AG10803 (cell line): ENCODE measurements at regions not wholly inside any gene's neighbourhood (a gene's known extent, or its start where the extent isn't known, plus 50 kb on each side); places are given as distances from the start of the nearest gene placed in this dataset.

Experiments used
- DNase-seq: peaks from one replicate; pipeline ENCODE4 v3.0.0; 2010; ENCODE audit warnings: low read depth
- H3K4me3 ChIP-seq: 2 replicates; pipeline ENCODE4 v1.5.1; 2011; ENCODE audit warnings: mild to moderate bottlenecking, low read length, control low read depth
- TF ChIP-seq, protein P1 (sequence below): conservative IDR thresholded peaks from 2 replicates; pipeline ENCODE4 v1.5.1; 2011; ENCODE audit warnings: mild to moderate bottlenecking, low read length, control low read depth, inconsistent platforms

DNA sequence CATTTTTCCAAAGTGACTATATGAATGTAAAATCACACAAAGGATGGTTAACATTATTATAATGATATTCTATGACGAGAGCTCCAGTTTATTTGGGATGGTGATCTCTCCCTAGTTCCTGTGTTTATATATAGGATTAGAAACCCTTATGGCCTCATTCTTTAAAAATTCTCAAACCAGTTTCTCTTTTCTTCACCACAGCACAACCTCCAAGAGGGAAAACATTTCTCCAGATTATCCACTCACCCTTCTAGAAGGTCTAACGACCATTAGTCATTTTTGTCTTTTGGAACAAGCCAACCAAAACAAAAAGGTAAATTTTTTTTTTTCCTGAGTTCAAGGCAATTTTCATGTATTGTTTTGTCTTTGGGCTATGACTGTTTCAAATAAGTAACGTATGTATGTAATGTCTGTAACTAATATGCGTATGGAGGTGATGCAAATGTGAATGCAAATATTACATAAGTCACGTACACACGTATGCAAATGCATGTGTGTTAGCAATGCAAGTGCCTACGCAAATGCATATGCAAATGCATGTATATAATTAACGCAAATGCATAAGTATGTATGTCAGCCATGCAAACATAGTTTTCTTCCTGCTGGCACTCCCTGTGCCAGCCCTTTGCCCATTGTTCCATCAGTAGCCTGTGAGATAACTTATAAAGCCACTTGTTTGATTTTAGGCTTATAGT is 72.5 kb upstream of the MORC3 start:
- DNase-seq, result no peak
- H3K4me3 ChIP-seq, result no peak overlapping the region
- TF ChIP-seq, protein P1, sequence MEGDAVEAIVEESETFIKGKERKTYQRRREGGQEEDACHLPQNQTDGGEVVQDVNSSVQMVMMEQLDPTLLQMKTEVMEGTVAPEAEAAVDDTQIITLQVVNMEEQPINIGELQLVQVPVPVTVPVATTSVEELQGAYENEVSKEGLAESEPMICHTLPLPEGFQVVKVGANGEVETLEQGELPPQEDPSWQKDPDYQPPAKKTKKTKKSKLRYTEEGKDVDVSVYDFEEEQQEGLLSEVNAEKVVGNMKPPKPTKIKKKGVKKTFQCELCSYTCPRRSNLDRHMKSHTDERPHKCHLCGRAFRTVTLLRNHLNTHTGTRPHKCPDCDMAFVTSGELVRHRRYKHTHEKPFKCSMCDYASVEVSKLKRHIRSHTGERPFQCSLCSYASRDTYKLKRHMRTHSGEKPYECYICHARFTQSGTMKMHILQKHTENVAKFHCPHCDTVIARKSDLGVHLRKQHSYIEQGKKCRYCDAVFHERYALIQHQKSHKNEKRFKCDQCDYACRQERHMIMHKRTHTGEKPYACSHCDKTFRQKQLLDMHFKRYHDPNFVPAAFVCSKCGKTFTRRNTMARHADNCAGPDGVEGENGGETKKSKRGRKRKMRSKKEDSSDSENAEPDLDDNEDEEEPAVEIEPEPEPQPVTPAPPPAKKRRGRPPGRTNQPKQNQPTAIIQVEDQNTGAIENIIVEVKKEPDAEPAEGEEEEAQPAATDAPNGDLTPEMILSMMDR, result no peak

DNA sequence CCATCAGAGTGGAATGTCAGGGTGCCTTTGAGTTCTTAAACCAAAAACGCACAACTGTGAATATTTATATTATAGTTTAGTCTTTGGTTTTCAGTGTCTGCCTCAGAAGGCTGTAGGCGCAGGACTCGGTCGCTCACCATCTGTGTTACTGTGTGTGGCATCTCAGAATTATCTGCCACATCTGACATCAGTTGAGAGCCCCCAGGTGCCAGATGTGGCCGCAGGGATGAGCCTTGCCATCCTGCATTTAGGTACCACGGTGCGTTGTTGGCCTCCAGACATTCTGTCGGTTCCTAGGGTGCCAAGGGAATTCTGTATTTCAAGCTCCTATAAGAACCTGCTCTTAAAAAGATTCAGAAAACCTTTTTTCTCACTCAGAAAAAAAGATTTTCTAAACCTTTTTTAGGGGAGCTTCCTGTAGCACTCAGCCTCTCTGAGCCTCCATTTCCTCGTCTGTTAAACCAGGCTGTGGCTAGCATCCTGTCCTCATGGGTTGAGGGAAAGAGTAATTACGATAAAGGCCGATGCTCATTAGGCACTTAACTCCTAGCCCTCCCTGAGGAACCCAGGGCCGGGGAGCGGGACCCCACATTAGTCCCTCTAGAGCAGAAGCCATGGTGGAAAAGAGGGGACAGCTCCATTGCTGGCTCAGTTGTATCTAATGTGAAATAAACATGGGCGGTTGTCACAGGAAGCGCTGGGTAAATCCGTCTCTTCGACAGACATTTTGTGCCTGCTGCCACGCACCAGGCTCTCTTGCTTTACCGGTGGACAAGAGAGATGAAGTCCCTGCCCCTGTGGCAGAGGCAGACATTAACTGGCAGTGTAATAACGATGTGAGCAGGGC is 70.2 kb upstream of the MORC3 start:
- no peak overlapping the region for H3K4me3 ChIP-seq
- TF ChIP-seq, protein P1, result no peak
- no peak for DNase-seq

DNA sequence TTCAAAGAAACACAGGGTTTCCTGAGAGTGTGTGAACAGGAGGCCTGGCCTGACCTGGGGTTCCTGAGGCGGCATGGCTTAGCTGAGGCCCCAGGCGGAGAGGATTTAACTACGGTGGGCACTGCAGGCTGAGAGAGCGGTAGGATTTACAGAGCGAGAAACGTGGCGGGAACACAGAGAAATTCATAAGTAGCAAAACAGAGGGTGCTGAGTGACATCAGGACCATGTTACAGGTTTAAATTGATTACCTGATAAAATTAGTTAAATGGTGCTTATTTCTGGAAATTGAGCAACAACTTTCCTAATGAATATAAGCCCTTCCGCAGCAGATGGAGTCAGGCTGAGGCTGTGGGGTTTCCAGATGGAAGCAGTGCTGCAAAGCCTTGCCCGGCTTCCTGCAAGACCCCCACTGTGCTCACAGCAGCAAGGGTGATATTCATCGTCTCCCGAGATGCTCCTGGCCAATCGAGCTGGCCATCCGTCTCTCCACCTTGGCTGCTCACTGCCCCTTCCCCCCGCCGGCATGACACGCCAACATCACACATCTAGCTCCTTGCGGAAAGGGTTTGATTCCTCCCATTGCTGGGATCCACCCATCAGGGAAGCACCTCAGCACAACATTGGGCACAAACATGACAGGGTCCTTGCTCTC is 69.4 kb upstream of the MORC3 start:
- no peak for DNase-seq
- TF ChIP-seq, protein P1, result no peak

DNA sequence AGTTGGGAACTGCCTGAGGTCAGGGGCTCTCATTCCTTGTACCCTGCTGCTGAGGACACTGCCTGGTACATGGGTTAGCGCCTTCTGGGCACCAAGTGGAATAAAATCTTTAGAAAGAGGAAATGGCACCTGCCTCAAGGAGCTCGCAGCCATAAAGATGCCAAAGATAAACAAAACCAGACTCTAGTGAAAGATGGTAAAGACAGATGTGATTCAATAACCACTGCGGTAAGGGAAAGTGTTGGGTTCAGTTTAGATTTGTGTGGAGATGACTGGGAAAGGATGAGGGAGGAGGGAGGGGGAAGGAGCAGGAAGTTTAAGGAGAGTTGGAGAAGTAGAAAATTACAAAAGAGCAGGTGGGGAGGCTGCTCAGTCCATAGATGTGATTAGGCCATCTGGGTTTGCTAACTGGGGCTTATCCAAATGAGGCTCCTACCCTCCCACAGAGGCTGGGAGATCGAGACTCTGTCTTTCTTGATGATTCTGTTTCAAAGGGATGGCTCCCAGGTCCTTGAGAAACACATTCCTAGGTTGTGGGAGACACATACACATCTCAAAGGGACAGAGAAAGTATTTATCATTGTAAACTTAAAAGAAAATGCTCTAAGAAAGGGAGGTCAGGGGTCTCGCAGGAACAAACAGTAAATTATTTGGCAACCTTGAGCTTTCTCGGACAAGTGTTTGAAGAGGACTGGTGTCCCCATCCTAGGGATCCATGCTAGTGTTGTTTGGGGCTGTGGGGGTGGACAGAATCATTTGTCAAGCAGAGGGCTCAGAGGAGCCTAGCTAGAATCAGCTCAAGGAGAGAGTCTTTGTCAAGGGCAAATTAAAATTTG is 65.7 kb upstream of the MORC3 start:
- H3K4me3 ChIP-seq, result no peak overlapping the region
- TF ChIP-seq, protein P1, result no peak
- DNase-seq, result no peak

More for the DNA sequence above, 69.4 kb upstream of the MORC3 start:
- H3K4me3 ChIP-seq, result no peak overlapping the region

DNA sequence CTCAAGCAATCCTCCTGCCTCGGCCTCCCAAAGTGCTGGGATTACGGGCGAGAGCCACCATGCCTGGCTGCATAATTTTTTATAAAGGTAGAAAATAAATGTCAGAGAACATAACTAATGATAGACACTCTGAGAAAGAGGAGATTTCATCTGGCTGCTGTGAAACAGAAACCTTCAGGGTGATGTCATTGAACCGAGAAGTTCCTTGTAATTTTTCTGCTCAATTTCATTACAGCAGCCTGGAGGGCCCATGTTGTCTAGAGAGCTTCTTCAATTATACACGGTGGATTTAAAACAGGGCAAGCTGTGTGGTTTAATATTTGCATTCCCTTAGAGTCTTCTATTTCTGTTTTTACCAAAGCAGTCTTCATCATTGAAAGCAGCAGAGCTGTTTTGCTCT is 64.3 kb upstream of the MORC3 start:
- TF ChIP-seq, protein P1, result no peak
- no peak for DNase-seq
- no peak overlapping the region for H3K4me3 ChIP-seq

DNA sequence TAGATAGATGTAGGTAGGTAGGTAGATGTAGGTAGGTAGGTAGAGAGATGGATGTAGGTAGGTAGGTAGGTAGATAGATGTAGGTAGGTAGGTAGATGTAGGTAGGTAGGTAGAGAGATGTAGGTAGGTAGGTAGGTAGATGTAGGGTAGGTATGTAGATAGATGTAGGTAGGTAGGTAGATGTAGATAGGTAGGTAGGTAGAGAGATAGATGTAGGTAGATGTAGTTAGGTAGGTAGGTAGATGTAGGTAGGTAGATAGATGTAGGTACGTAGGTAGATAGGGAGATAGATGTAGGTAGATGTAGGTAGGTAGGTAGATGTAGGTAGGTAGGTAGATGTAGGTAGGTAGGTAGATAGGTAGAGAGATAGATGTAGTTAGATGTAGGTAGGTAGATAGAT is 62.3 kb upstream of the MORC3 start:
- no peak for DNase-seq
- TF ChIP-seq, protein P1, result no peak
- no peak overlapping the region for H3K4me3 ChIP-seq
